NCI-H146 treated with DMSO at 0.1 percent for 48 hours (cell line): ENCODE measurements at regions not wholly inside any gene's neighbourhood (a gene's known extent, or its start where the extent isn't known, plus 50 kb on each side); places are given as distances from the start of the nearest gene placed in this dataset.
"Not testable (repeated sequence)": the region's sequence is repeated elsewhere in the genome, so short reads cannot be mapped to it uniquely, and the experiment has no call there.

ENCODE experiments used
- DNase-seq: peaks from one replicate; lab custom pipeline; 2025; ENCODE audit not compliant: unreplicated experiment; lab: John Stamatoyannopoulos, UW

DNA sequence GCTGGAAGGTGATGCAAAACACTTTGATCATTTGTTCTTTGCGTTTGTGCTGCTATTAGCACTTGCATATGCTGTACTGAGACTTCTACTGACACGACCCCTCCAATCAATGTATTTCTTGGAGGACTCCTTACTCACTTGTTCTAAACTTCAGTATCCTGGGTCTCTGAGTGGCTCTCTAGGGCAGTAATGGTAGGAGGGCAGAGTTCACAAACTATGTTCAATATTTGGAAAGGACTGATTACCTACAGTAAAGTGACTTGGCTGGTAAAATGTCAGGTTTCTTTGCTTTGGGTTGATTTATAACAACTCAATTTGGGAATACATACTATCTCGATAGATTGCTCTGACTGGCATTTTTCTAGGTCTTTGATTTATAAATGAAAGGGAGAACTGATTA is 93.7 kb downstream of the TRIM43 start:
- no peak for DNase-seq

DNA sequence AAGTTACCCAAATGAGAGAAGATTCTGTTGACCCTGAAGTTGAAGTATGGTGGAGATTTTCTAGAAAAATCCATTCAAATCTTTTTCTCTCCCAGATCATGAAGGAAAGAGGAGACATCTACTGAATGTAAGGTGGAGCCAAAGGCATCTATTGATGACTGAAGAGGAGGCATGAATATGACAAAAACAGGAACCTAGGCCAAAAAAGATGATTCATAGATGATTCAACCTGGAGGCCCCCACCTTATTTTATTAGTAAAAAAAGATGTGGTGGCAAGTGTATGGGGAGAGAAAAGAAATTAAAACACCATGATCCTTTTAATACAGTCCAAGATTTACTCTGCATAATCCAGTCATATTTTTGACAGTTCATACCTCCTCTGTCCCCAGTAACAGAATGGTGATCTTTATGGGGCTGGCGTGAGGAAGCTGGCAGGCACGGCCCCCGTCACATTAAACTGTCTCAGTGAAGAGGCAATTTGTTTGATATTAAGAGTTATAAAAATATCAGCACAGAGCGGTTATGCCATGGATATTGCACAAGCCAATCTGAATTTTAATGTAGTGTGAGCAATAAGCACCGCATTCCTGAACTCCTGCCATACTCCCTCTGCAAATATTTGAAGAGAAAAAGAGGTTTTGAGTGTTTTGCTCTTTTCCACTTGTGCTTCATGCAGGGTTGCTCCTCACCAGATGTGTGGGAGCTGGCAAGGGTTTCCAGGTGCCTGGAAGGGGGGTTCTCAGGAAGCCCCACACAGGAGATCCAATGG is 94.4 kb downstream of the TRIM43 start:
- not testable (repeated sequence) for DNase-seq

DNA sequence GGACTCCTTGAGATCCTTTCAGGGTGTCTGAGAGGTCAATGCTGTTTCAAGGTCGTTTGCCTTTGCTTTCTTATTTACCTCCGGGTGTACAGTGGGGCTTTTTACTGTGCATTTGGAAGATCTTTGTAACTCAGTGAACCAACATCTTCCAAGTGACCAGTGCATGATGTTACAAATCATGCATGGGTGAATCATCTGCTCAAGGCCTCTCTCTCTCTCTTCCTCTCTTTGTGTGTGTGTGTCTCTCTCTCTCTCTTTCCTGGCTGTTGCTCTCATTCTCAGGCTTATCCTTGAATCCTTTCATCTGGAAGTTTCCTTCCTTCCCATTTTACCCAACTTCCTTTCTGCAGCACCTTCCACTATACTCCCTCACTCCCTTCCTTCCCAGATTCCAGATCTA is 96.1 kb downstream of the TRIM43 start:
- DNase-seq: not testable (repeated sequence)

DNA sequence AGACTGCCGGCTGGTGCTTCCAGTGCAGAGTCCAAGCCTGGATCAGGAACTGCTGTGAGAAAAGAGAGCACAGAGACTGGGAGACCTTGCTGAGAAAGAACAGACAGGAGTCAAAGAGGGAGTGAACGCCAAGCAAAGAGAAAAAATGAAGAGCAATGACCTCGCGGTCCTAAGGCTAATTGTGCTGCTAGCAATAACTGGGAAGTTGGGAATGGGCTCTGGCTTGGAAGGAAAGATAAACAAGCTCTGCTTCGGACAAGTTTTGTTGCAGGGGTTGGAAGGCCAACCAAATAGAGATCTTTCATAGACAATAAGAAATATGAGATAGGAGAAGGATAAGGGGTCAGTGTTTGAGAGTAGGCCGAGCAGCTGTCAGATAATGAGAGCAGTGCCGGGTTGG is 99.4 kb downstream of the TRIM43 start:
- not testable (repeated sequence) for DNase-seq

DNA sequence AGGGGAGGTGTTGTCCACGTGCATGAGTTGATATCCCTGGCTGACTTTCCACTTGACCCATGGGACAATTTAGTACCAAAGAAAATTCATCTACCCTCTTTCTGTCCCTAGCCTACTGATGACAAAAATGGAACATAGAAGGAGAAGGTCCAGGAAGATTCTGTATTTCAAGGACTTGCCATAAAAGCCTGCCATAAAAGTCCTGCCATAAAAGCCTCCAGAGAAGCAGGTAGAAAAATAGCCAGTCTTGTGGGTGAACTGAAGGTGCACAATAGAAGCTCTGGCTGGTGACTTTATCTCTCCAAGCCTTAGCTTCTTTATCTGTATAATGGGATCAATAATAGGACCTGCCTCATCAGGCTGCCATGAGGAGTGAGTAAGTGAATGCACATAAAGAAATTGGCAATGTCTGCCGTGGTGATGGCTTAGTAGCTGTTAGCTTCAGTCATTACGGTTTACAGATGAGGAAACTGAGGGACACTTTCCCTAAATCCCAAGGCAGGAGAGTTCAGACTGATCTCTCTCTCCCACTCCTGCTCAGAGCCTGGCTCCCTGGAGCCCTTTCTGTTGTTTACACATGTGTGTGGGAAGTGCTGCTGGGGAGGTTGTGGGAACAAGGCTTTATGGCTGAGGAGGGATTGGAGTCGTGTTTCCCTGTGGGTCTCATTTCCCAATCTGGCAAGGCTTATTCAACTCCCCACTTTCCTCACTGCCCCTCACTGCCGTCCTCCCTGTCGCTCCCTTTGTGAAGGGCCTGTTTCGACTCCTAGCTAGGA is 101.5 kb downstream of the TRIM43 start:
- not testable (repeated sequence) for DNase-seq

DNA sequence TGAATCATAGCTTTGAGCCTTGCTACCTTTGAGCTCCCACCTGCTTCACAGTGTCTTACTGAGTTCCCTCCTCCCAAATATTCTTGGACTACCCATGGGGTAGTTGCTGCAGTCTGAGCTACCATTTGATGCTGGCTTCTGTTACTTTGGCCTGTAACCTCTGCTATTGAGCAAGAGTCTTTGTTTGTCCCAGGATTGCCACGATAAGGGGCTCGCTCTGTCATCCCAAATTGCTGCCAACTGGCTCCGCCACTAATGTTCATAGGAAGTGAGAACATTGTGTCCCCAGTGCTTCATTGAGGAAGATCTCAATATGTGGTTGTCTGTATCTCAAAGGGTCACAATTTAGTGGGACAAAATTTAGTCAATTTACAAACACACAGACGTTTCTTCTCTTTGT is 103.8 kb downstream of the TRIM43 start:
- no peak for DNase-seq

DNA sequence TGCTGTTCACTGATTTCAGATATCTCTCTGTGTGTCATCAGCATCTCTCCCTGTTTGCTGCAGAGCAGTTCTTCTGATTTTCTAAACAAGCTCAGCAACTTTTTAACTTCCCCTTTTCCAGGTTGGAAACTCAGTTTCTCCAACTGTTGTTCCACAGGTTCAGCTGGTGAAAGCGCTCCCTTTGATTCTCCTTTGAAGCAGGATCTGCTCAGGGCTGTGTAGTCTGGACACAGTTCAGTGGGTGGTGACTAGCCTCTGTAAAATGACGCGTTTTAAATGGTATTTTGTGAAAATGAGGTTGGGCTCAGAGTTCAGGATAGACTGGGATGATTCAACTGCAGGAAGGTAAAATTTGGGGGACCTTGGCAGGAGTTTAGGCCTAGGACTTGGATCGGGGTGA is 106.3 kb downstream of the TRIM43 start:
- no peak for DNase-seq

DNA sequence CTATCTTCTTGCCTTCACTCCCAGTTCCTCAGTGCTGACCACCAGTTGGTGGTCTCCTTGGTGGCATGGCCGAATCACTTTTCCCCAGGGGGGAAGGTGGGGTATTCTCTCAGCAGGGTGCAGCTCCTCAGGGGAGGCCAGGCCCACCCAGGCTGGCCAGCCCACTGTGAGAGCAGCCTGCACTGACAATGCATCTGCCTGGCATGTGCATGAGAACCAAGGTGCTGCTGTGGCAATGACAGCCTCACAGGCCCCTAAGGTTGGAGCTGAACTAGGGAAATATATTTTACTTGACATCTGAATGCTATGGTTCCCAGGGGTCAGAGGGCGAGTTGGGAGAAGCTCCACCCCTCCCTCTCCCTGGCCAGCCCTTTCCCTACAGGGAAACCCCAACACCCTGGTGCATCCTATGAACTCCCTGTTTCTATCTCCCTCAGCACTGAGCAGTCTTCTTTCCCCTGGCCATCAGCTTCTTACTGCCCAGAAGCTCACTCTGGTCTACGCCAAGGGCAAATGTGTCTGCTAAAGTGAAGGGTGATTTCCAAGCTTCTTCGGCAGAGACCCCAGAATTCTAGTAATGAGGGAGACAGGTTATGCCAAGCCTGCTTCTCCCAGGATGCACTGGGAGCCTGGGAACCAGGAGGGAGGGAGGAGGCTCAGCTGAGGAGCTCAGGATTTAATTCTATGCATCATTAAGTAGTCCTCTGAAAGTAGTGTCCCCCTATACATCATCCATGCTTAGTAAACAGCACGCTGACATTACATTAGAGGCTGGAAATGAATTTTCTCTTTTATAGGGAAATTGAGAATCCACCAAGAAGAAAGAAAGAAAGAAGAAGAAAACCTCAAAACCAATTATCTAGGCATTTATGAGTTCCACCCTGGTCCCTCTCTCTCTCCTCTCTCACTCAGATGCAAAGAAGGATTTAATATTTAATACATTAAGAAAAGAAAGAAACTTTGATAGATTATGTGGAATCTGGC is 107.7 kb downstream of the TRIM43 start:
- DNase-seq: not testable (repeated sequence)

DNA sequence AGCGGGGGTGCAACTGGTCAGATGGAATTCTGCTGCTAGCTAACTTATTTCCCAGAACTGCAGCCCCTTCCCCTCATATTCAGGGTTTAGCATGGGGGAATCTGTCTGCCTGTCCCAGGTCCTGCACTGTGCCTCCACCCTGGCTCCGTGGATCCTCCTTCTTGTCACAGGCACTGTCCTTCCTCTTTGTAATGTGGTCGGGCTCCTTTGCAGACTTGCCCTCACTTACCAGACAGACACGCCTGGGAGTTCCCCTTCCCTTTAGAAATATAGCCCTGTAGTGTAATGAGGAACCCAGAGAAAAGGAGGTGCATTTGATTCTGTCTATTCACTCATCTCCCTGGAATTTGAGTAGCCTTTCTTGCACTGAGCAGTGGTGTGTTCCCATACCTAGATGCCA is 108.7 kb downstream of the TRIM43 start:
- DNase-seq: no peak

DNA sequence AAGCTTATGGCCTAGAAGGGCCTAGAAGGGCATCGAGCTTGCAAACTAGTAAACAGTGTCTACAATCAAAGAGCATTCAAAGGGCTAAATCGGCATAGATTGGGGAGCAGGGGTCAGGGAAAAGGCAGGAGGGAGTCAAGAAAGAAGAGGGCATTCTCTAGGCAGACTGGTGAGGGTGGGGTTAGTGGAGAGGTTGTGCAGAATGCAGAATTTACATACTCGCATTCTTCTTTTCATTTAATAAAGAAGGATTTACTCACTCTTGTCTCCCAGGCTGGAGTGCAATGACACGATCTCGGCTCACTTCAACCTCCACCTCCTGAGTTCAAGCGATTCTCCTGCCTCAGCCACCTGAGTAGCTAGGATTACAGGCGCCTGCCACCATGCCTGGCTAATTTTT is 110.7 kb downstream of the TRIM43 start:
- no peak for DNase-seq

DNA sequence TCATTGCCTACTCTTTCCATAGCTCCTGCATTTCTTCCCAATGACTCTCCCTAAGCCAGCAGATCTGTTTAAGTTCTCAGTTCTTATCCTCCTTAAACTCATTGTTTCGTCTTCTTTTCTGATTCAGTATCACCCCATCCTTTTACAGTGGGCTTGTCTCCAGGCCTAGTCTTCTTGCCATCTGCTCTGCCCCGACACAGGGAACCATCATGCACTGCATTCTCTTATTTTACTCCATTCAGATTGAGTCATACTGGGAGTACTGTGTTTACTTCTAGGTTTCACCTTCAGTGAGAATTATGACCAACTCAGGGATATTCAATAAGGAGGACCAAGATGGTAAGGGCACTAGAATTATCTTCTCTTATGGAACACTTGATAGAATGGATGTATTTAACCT is 115.4 kb downstream of the TRIM43 start:
- not testable (repeated sequence) for DNase-seq

DNA sequence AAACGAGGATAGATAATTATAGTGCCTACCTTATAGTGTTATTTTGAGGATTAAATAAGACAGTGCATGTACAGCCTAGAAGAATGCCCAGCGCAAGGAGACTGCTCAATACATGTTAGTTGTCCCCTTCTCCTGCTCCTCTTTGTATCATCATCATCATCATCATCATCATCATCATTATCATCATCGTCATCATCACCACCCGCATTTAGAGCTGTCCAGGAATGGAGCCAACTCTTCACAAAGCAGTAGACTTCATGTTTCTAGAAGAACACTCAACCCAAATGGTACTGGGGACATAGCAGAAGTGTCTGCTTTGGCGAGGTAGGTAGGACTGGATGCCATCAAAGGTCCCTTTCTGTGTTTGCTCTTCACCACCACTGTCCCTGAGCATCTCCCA is 116.0 kb downstream of the TRIM43 start:
- DNase-seq: no peak

DNA sequence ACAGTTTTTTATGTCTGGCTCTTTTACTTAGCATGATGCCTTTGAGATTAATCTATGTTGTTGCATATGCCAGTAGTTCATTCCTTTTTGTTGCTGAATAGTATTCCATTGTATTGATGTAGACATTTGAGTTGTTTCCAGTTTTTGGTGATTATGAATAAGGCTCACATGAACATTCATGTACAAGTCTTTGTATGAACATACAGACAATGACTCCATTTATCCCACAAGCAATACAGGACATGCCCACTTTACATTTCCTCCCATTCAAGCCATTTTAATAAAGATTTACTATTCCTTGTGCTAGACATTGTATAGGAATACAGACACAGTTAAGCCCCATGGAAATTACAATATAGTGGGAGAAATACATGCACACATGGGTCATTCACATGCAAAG is 118.0 kb downstream of the TRIM43 start:
- DNase-seq: no peak

DNA sequence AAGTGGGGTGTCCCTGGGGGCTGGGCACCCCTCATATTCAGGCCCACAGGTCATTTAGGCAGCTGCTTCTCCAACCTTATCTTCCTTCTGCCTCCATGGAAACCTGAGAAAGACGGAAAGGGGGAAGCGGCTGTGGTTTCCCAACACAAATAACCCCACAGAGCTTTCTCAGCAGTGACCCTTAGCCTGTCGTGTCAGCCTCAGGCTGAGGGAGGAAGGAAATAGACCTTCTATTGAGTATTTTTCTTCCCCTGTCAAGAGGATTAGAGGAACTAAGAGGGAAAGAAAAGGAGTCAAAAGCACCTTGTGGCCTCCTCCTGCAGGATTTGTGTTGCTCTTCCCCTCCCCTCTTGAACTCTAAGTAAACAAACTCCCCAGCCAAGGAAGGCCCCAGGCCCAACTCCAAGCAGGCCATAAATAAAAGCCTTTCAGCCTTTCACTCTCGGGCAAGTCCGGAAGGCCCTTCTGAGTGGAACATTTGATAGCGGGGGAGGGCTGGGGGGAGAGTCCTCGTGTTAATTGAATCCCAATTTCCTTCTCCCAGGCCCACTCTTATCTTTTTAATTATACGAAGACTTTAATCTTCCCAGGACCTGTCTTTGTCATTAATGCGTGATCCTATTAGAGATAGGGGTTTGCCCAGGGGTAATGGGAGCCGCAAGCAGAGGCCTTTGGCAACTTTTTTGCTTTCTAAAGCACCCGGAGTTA is 121.8 kb downstream of the TRIM43 start:
- not testable (repeated sequence) for DNase-seq

DNA sequence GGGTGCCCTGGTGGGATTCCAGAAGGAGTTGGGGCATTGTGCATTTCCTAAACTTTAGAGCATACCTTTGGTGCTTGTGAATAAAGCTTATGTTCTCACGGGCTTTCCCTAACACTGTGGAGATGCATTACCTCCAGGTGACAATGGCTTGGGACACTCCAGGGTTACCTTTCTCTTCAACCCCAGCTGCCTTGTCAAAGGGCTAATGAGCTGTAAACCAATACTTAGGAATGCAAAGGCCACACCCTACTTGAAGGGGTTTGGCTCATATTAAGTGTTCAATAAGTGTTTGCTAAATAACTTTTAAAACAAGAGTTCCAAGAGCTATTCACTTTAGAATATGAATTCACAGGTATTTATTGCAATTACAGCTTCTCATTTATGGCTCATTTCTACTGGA is 122.6 kb downstream of the TRIM43 start:
- not testable (repeated sequence) for DNase-seq

DNA sequence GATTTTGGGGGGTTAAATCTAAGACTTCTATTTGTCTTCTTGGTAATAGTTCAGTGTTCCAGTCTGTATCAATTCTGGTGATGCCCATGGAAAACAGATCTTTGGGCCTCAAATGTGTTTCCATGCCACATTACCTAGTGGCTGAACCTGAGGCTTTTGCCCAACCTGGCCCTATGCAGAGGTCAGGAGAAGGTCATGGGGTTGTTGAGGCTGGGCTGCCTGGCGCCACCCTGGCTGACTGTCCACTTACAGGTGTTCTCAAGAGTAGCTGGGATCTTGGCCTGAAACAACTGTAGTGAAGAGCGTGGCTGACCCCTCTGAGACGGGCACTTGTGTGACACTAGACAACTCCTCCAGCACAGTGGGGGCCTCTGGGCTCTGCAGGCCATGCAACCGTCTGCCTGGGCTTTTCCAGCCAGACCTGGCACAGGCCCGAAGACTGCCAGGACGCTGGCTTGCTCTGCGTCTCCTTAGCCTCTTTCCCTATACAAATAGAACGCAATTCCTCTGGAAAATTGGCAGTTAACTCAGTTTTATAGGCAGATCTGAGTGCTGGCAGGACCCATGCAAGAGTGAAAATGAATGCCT is 127.8 kb downstream of the TRIM43 start:
- DNase-seq: no peak

DNA sequence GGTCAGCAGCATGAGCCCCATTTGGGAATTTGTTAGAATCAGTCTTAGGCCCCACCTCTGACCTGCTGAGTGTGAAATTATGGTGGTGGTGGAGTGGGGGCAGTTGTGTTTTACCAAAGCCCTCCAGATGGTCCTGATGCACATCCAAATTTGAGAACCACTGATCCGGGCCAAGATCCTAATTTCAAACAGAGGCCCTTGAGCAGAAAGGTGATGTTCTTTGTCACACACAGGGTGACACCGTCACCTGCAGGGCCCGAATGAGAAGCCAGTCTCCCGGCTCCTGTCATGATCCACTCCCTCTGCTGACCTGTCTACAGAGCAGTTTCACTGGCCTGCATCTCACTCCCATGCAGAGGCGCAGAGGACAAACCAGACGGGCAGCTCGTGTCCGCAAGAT is 129.9 kb downstream of the TRIM43 start:
- DNase-seq: no peak

DNA sequence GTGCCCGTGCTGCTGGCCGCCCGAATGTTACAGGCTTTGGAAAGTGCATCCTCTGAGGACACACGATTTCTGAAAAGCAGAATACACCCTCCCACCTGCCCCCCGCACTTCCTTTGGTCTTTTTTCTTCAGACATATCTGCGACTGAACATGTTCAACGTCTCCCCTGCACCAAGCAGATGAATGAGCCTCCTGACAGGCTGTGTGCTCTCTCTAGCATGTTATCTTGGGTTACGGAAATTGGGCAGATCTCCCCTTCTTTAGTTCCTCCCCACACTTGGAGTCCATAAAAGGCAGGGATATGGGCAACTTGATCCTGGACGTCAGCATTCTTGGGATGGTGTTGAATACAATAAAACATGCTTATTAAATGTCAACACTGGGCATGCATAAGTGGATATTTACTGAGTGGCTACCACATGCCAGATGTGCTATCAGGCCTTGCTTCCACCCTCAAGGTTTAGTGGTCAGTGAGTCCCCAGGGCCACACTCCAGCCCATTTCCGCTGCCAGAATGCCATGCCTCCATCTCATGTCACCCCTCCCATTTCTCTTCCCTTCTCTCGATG is 130.4 kb downstream of the TRIM43 start:
- no peak for DNase-seq

DNA sequence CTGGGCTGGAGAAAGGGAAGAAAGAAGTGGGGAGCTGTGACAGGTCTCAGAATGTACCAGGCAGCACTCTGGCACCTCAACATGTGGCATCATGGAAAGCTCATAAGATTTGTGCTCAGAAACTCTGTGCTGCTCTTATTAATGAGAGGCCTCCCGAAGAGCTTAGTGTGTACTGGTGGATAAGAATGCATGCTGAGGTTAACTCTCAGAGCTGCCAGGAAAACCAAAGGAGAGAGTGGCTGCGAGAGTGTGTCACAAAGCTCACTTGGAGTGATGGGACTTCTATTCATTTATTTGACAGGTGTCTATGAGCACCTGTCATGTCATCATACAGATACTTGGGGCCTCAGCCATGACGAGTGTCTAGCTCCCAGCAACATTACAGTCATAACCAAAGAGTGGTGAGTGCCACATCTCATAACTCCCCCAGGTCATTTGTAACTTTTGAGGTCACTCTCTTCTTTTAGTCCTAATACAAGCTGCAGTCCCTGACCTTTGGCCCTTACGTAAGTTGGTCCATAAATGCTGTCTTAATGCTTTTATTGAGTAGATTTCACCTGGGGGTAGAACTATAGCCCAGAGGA is 131.9 kb downstream of the TRIM43 start:
- DNase-seq: not testable (repeated sequence)

DNA sequence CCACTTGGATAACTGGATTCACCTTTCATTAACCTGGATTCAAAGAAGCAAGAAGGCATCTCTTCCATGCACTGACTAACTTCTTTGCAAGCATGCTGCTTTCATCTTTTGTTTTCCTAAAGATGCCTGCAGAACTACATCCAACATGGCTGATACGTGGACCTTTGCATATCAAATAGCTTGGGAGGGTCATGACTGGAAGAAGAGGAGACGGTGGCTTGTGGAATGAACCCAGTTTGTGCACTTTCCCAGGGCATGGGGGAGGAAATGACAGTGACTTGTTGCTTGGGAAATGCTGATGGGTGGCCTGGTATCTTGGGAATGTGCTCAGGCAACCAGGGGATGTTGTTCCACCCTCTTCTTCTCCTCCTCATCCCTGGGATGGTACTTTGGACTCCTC is 133.4 kb downstream of the TRIM43 start:
- not testable (repeated sequence) for DNase-seq
